SIG-M5 treated with dmso at 0.1 percent for 504 hours (cell line): ENCODE measurements at regions not wholly inside any gene's neighbourhood (a gene's known extent, or its start where the extent isn't known, plus 50 kb on each side); places are given as distances from the start of the nearest gene placed in this dataset.
"Not testable (repeated sequence)": the region's sequence is repeated elsewhere in the genome, so short reads cannot be mapped to it uniquely, and the experiment has no call there.

Source experiments
- DNase-seq: peaks from one replicate; lab custom pipeline; 2025; ENCODE audit not compliant: unreplicated experiment; lab: John Stamatoyannopoulos, UW

- peak; percentile 56 for DNase-seq
These were observed 95.7 kb upstream of the IGSF10 start for GRCh38 chr3:151556596-151556995.

DNA sequence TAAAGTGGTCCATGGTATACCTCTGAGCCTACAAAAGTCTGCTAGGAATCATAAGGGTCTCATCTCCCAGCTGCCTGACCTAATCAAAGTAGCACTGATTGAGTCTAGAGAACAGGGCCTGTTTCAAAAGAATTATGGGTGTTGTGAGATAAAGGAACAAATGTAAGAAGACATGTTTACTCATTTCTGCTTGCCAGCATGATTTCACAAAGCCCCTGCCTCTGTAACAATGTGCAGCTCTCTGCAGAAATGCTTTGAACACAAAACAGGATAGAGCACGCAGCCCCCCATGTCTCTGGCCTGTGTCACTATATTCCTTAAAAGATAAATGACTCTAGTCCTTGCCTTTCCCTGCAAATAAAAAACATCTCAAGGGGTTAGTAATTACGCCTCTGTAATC, 94.7 kb upstream of the IGSF10 start:
- no peak for DNase-seq

GRCh38 chr3:151553888-151554287, 93.0 kb upstream of the IGSF10 start:
- peak; percentile 75 for DNase-seq

GRCh38 chr3:151552589-151552988, 91.7 kb upstream of the IGSF10 start:
- DNase-seq, result peak; percentile 78

GRCh38 chr3:151550642-151551041, 89.8 kb upstream of the IGSF10 start:
- no peak for DNase-seq

- no peak for DNase-seq
These were observed 89.3 kb upstream of the IGSF10 start for GRCh38 chr3:151550025-151550618.

GRCh38 chr3:151548195-151548594, 87.3 kb upstream of the IGSF10 start:
- no peak for DNase-seq

GRCh38 chr3:151544164-151544548, 83.3 kb upstream of the IGSF10 start:
- no peak for DNase-seq

GRCh38 chr3:151541178-151541577, 80.3 kb upstream of the IGSF10 start:
- no peak for DNase-seq

DNA sequence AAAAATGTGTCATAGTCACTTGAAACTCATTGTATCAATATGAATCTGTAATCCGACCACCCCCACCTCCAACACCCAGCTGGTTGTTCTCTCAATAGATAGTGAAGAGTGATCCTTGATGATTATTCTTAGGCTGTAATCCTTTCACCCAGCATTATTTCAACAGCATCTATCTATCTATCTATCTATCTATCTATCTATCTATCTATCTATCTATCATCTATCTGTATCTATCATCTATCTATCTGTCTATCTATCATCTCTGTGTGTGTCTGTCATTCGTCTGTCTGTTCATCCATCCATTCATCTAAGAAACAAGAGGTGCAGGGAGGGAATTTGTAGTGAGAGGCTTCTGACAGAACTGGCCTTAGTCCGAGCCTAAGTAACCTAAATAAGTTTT, 78.7 kb upstream of the IGSF10 start:
- no peak for DNase-seq

DNA sequence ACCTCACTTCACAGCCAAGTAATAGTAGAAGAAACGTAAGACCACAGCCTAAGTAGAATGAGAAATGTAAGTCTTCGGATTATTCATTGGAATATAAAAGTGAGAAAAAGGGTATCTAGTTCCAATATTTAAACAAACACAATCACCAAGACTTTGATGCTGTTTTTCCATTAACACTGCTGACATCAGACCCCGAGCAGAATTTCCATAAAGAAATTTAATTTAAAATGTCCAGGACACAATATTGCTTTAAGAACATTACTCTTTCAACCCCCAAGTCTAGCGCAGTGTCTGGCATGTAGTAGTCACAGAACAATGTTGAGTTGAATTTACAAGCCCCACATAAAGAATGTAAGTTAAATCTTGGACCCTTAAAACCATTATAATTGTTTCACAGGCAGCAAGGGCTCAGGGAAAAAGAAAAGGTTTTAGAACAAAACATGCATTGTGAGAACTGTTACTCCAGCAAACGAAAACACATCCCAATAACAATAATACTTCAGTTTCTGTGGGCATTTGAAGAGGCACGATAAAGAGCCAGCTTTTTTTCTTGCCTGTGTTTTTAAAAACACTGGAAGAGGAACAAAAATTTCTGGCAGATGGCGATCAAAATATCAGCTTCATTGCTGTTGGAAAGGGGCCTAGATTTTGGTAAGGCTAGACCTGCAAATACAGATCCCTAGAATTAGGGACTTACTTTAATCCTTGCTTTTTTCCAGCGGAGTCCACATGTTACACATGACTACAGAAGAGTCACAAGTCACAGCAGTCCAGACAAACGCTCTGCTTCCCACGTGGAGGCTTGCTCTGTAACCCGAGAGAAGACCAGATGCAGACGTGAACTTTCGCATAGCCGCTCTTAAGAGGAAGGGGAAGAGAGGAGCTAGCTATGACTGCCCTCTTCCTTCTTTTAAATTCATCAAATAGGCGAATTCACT, 77.9 kb upstream of the IGSF10 start:
- peak; percentile 43 for DNase-seq

DNA sequence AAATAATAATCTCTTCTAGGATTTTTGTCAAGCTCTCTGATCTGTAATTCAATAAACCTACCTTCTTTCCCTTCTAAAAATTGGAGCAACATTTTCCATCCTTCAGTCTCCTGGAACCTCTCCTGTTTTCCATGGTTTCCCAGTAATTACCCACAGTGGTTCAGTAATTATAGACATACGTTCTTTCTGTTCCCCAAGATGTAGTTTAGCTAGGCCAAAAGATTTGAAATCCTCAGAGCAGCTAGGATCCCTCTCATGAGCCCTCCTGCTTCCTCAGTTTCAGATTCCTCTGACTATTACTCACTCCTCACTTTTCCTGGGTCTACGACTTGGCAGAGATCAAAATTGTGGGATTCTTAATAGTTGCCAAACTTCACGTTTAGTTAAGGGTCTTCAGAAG, 76.9 kb upstream of the IGSF10 start:
- DNase-seq, result no peak

GRCh38 chr3:151526757-151527156, 65.9 kb upstream of the IGSF10 start:
- DNase-seq, result no peak

- no peak for DNase-seq
These were observed 59.2 kb upstream of the IGSF10 start for GRCh38 chr3:151520105-151520504.

DNA sequence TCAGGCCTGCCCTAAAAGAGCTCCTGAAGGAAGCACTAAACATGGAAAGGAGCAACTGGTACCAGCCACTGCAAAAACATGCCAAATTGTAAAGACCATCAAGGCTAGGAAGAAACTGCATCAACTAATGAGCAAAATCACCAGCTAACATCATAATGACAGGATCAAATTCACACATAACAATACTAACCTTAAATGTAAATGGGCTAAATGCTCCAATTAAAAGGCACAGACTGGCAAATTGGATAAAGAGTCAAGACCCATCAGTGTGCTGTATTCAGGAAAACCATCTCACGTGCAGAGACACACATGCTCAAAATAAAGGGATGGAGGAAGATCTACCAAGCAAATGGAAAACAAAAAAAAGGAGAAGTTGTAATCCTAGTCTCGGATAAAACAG, 50.6 kb upstream of the IGSF10 start:
- not testable (repeated sequence) for DNase-seq
